Right renal pelvis (tissue), 4 donors: ENCODE measurements at regions not wholly inside any gene's neighbourhood (a gene's known extent, or its start where the extent isn't known, plus 50 kb on each side); places are given as distances from the start of the nearest gene placed in this dataset.

Experiments
- DNase-seq, 4 donors: peaks; one replicate each; pipeline ENCODE4 v3.0.0-alpha.2; 2013; ENCODE audit warnings: low read depth in 4 of 4, low spot score in 3 of 4, missing footprints in 1 of 4

- DNase-seq, result no peak
Observed at GRCh38 chr17:14513835-14514234, 213.0 kb downstream of the HS3ST3B1 start.

GRCh38 chr17:14510136-14510535 lies 209.3 kb downstream of the HS3ST3B1 start:
- DNase-seq, result no peak

- DNase-seq, result no peak
Observed at GRCh38 chr17:14508156-14508555, 207.3 kb downstream of the HS3ST3B1 start.

- no peak for DNase-seq
Observed at GRCh38 chr17:14506364-14506763, 205.5 kb downstream of the HS3ST3B1 start.

GRCh38 chr17:14505606-14506005 lies 204.7 kb downstream of the HS3ST3B1 start:
- peak in 2 of 4 donors; percentile 16 to 23 for DNase-seq

- no peak for DNase-seq
Observed at GRCh38 chr17:14499976-14500375, 199.1 kb downstream of the HS3ST3B1 start.

- no peak for DNase-seq
Observed at GRCh38 chr17:14498812-14499211, 197.9 kb downstream of the HS3ST3B1 start.

- no peak for DNase-seq
Observed at GRCh38 chr17:14494161-14494560, 193.3 kb downstream of the HS3ST3B1 start.

- DNase-seq, result no peak
Observed at GRCh38 chr17:14489986-14490385, 189.1 kb downstream of the HS3ST3B1 start.

- DNase-seq, result no peak
Observed at GRCh38 chr17:14488958-14489550, 188.2 kb downstream of the HS3ST3B1 start.

- no peak for DNase-seq
Observed at GRCh38 chr17:14487068-14487467, 186.2 kb downstream of the HS3ST3B1 start.

- DNase-seq, result no peak
Observed at GRCh38 chr17:14482715-14483114, 181.8 kb downstream of the HS3ST3B1 start.

GRCh38 chr17:14481664-14482063 lies 180.8 kb downstream of the HS3ST3B1 start:
- DNase-seq, result no peak

- no peak for DNase-seq
Observed at GRCh38 chr17:14474591-14474990, 173.7 kb downstream of the HS3ST3B1 start.

- no peak for DNase-seq
Observed at GRCh38 chr17:14471052-14471451, 170.2 kb downstream of the HS3ST3B1 start.

- DNase-seq, result no peak
Observed at GRCh38 chr17:14470417-14470816, 169.5 kb downstream of the HS3ST3B1 start.

- no peak for DNase-seq
Observed at GRCh38 chr17:14469971-14470370, 169.1 kb downstream of the HS3ST3B1 start.

GRCh38 chr17:14468858-14469257 lies 168.0 kb downstream of the HS3ST3B1 start:
- no peak for DNase-seq

GRCh38 chr17:14461227-14461548 lies 160.3 kb downstream of the HS3ST3B1 start:
- peak in 2 of 4 donors; percentile 47 to 55 for DNase-seq

GRCh38 chr17:14460516-14461226 lies 159.8 kb downstream of the HS3ST3B1 start:
- no peak for DNase-seq

- DNase-seq, result no peak
Observed at GRCh38 chr17:14459955-14460354, 159.1 kb downstream of the HS3ST3B1 start.

- DNase-seq, result no peak
Observed at GRCh38 chr17:14458724-14459123, 157.8 kb downstream of the HS3ST3B1 start.

GRCh38 chr17:14454746-14455145 lies 153.9 kb downstream of the HS3ST3B1 start:
- no peak for DNase-seq
